SU-DHL-6 (cell line): ENCODE measurements at regions not wholly inside any gene's neighbourhood (a gene's known extent, or its start where the extent isn't known, plus 50 kb on each side); places are given as distances from the start of the nearest gene placed in this dataset.

Experiments used
- H2AFZ ChIP-seq: fragments of 200-600 bp; sonication (generic); 2 replicates; pipeline ENCODE4 v1.6.1; 2014; ENCODE audit warnings: low read depth, mild to moderate bottlenecking, moderate library complexity, mixed read lengths, antibody characterized with exemption, low read length; ENCODE audit not compliant: severe bottlenecking
- H3F3A ChIP-seq: fragments of 200-600 bp; shearing (Covaris generic); 2 replicates; pipeline ENCODE4 v1.6.0; 2016; ENCODE audit warnings: antibody characterized with exemption, mild to moderate bottlenecking; ENCODE audit not compliant: insufficient read depth
- H3K27ac ChIP-seq: fragments of 200-600 bp; sonication (generic); 2 replicates; pipeline ENCODE4 v1.5.1; 2016; ENCODE audit warnings: low read depth, mild to moderate bottlenecking, low read length, moderate library complexity, mixed read lengths
- H3K27me3 ChIP-seq: fragments of 200-600 bp; sonication (generic), shearing (Covaris generic); 2 replicates; pipeline ENCODE4 v1.6.0; 2014; ENCODE audit warnings: mild to moderate bottlenecking, low read length
- H3K36me3 ChIP-seq: fragments of 200-600 bp; sonication (generic); 2 replicates; pipeline ENCODE4 v1.6.1; 2014; ENCODE audit warnings: mild to moderate bottlenecking, low read length, mixed read lengths
- H3K4me2 ChIP-seq: fragments of 300-600, 200-600 bp; shearing (Covaris generic), sonication (generic); 2 replicates; pipeline ENCODE4 v1.6.0; 2014; ENCODE audit warnings: low read length, low read depth, mild to moderate bottlenecking; ENCODE audit not compliant: poor library complexity, severe bottlenecking
- H3K4me3 ChIP-seq: fragments of 200-600 bp; sonication (generic); 2 replicates; pipeline ENCODE4 v1.5.1; 2014; ENCODE audit warnings: antibody characterized with exemption, low read length, mild to moderate bottlenecking, mixed read lengths; ENCODE audit not compliant: insufficient read depth, poor library complexity, severe bottlenecking
- H3K79me2 ChIP-seq: fragments of 200-600 bp; sonication (generic); 2 replicates; pipeline ENCODE4 v1.6.1; 2014; ENCODE audit warnings: mild to moderate bottlenecking, low read length, moderate library complexity; ENCODE audit not compliant: insufficient read depth
- H3K9ac ChIP-seq: fragments of 200-600 bp; sonication (generic); 2 replicates; pipeline ENCODE4 v1.7.0; 2014; ENCODE audit warnings: mild to moderate bottlenecking, low read length
- H3K9me2 ChIP-seq: fragments of 200-600 bp; sonication (generic); replicated peaks from 2 replicates; pipeline ENCODE4 v1.6.1; 2014; ENCODE audit warnings: low read length; ENCODE audit not compliant: insufficient read depth
- H3K9me3 ChIP-seq: fragments of 200-600 bp; sonication (generic); 2 replicates; pipeline ENCODE4 v1.6.1; 2014; ENCODE audit warnings: low read length, mixed read lengths; ENCODE audit not compliant: insufficient read depth
- H4K20me1 ChIP-seq: fragments of 200-600 bp; sonication (generic); 2 replicates; pipeline ENCODE4 v1.6.1; 2014; ENCODE audit warnings: low read depth, mild to moderate bottlenecking, antibody characterized with exemption, low read length, moderate library complexity, mixed read lengths
- EZH2phosphoT487 ChIP-seq: fragments of 200-600 bp; sonication (generic), shearing (Covaris generic); conservative IDR thresholded peaks from 2 replicates; pipeline ENCODE4 v1.6.1; 2018; ENCODE audit warnings: mild to moderate bottlenecking, antibody characterized with exemption, low read length, moderate library complexity, mixed read lengths
- TF ChIP-seq, protein P1 (sequence below): fragments of 200-600 bp; sonication (generic); IDR thresholded peaks from one replicate; pipeline ENCODE4 v1.5.1; 2017; ENCODE audit warnings: antibody characterized with exemption, mild to moderate bottlenecking, low read length, moderate library complexity; ENCODE audit not compliant: insufficient read depth, poor library complexity, severe bottlenecking

DNA sequence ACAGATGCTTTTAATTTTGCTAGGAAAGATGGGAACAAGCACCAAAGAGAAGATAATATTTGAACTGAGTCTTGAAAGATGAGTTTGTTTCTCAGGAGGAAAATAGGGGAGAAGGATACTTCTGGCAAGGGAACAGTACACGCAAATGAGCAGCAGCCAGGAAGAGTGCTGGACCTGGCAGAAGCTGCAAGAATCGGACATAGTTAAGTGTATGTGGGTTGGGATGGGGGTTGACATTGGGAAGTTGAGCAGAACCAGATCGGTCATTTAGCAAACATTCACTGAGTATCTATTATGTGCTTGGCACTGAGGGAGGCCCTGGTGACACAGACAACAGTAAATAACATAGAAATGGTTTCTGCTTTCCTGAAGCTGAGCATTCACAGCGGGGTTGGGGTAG, 198.8 kb downstream of the PLPP3 start:
- no peaks in the 10 kb centered on the region for H3K79me2 ChIP-seq
- H3K9ac ChIP-seq = no peak overlapping the region
- no peaks in the 10 kb centered on the region for H4K20me1 ChIP-seq
- no peak overlapping the region for H2AFZ ChIP-seq
- no peak overlapping the region for H3K27ac ChIP-seq
- H3K36me3 ChIP-seq = no peaks in the 10 kb centered on the region
- H3K9me2 ChIP-seq = no peaks in the 10 kb centered on the region
- no peaks in the 10 kb centered on the region for H3K27me3 ChIP-seq
- no peak overlapping the region for H3K4me2 ChIP-seq
- no peaks in the 10 kb centered on the region for H3F3A ChIP-seq
- H3K9me3 ChIP-seq = no peaks in the 10 kb centered on the region
- TF ChIP-seq, protein P1, sequence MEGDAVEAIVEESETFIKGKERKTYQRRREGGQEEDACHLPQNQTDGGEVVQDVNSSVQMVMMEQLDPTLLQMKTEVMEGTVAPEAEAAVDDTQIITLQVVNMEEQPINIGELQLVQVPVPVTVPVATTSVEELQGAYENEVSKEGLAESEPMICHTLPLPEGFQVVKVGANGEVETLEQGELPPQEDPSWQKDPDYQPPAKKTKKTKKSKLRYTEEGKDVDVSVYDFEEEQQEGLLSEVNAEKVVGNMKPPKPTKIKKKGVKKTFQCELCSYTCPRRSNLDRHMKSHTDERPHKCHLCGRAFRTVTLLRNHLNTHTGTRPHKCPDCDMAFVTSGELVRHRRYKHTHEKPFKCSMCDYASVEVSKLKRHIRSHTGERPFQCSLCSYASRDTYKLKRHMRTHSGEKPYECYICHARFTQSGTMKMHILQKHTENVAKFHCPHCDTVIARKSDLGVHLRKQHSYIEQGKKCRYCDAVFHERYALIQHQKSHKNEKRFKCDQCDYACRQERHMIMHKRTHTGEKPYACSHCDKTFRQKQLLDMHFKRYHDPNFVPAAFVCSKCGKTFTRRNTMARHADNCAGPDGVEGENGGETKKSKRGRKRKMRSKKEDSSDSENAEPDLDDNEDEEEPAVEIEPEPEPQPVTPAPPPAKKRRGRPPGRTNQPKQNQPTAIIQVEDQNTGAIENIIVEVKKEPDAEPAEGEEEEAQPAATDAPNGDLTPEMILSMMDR = no peak
- TF ChIP-seq EZH2phosphoT487 = no peak
- no peak overlapping the region for H3K4me3 ChIP-seq

DNA sequence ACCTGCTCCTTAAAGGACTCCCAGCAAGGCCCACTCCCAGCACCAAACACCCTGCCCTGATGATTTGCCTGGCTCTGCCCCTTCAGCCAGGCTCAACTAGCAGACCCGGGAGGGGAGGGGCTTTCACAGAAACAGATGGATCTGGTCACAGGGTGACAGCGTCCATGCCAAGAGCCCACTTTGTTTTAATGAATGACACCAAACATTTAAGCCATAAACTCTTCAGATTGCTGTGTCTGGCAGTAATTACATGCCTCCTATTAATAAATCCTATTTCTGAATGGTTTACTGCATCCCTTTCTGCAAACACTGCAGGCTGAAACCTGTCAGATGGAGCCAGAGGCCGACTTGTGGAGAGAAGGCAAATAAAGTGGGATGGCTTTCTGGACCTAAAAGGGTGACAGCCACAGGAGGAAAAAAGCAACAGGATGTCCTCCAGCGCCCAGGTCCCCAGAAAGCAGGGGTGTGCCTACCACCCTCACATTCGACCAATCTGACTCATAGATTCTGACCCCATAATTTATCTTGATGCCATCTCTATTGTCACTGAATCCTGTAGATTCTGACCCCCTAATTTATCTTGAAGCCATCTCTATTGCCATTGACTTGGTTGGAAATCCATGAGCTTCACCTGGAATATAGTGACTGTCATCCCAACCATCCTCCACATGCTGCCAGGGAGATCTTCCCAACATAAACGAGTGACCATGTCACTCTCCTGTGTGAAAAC, 200.9 kb downstream of the PLPP3 start:
- no peak overlapping the region for H2AFZ ChIP-seq
- H3K4me3 ChIP-seq = no peak overlapping the region
- TF ChIP-seq EZH2phosphoT487 = no peak
- TF ChIP-seq, protein P1 = no peak
- H3K27me3 ChIP-seq = no peaks in the 10 kb centered on the region
- no peaks in the 10 kb centered on the region for H3K36me3 ChIP-seq
- H3F3A ChIP-seq = no peaks in the 10 kb centered on the region
- no peaks in the 10 kb centered on the region for H4K20me1 ChIP-seq
- H3K79me2 ChIP-seq = no peaks in the 10 kb centered on the region
- no peak overlapping the region for H3K27ac ChIP-seq
- no peaks in the 10 kb centered on the region for H3K9me2 ChIP-seq
- no peak overlapping the region for H3K9ac ChIP-seq
- no peak overlapping the region for H3K4me2 ChIP-seq
- no peaks in the 10 kb centered on the region for H3K9me3 ChIP-seq

DNA sequence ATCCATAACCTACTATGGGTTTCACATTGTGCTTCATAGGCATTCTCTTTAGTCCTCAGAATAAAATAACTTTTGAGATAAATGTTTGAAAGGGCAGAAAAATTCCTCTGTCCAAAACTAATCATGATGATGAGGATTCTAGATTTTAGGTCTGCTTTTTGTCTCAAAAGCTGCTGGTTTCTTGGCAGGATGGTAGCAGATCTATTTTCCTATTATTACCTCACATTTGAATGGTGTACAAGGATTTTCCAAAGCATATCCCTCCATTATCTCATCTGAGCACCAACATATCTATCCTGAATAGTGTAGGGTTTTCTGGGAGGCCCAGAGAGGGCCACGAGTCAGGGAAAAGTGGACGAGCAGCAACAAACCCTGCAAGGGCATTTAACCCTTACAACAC, 201.9 kb downstream of the PLPP3 start:
- no peak overlapping the region for H3K4me3 ChIP-seq
- no peaks in the 10 kb centered on the region for H3K9me3 ChIP-seq
- H3K27me3 ChIP-seq = no peaks in the 10 kb centered on the region
- H3K9me2 ChIP-seq = no peaks in the 10 kb centered on the region
- no peaks in the 10 kb centered on the region for H4K20me1 ChIP-seq
- no peak overlapping the region for H3K9ac ChIP-seq
- TF ChIP-seq, protein P1 = no peak
- no peak for TF ChIP-seq EZH2phosphoT487
- H2AFZ ChIP-seq = no peak overlapping the region
- no peaks in the 10 kb centered on the region for H3K36me3 ChIP-seq
- no peaks in the 10 kb centered on the region for H3F3A ChIP-seq
- H3K4me2 ChIP-seq = no peak overlapping the region
- H3K79me2 ChIP-seq = no peaks in the 10 kb centered on the region
- no peak overlapping the region for H3K27ac ChIP-seq
